ENCODE measurements at regions not wholly inside any gene's neighbourhood (a gene's known extent, or its start where the extent isn't known, plus 50 kb on each side); places are given as distances from the start of the nearest gene placed in this dataset.
"Not testable (repeated sequence)": the region's sequence is repeated elsewhere in the genome, so short reads cannot be mapped to it uniquely, and the experiment has no call there.

GRCh38 chr20:26216025-26216424, 519.4 kb upstream of the ZNF337 start:
- no peak for DNase-seq

- no peak for DNase-seq
Measured at GRCh38 chr20:26214991-26215390, 518.3 kb upstream of the ZNF337 start.

- DNase-seq, result peak; percentile 95
Measured at GRCh38 chr20:26209171-26209941, 512.7 kb upstream of the ZNF337 start.

- DNase-seq, result peak; percentile 68
Measured at GRCh38 chr20:26208296-26209091, 511.8 kb upstream of the ZNF337 start.

- DNase-seq, result peak; percentile 32
Measured at GRCh38 chr20:26207967-26208295, 511.3 kb upstream of the ZNF337 start.

GRCh38 chr20:26207237-26207966, 510.7 kb upstream of the ZNF337 start:
- DNase-seq, result peak; percentile 9

GRCh38 chr20:26205350-26205749, 508.7 kb upstream of the ZNF337 start:
- DNase-seq, result no peak

GRCh38 chr20:26201026-26201425, 504.4 kb upstream of the ZNF337 start:
- not testable (repeated sequence) for DNase-seq

- DNase-seq, result not testable (repeated sequence)
Measured at GRCh38 chr20:26187329-26187728, 490.7 kb upstream of the ZNF337 start.

GRCh38 chr20:26183720-26184119, 487.1 kb upstream of the ZNF337 start:
- DNase-seq, result not testable (repeated sequence)

GRCh38 chr20:26181364-26181763, 484.7 kb upstream of the ZNF337 start:
- DNase-seq, result not testable (repeated sequence)

GRCh38 chr20:26171875-26172274, 475.2 kb upstream of the ZNF337 start:
- not testable (repeated sequence) for DNase-seq

- DNase-seq, result no peak
Measured at GRCh38 chr20:26169506-26169905, 472.9 kb upstream of the ZNF337 start.

GRCh38 chr20:26167499-26167898, 470.8 kb upstream of the ZNF337 start:
- DNase-seq, result no peak

- no peak for DNase-seq
Measured at GRCh38 chr20:26163890-26164289, 467.2 kb upstream of the ZNF337 start.

- not testable (repeated sequence) for DNase-seq
Measured at GRCh38 chr20:26163151-26163550, 466.5 kb upstream of the ZNF337 start.

GRCh38 chr20:26161741-26162140, 465.1 kb upstream of the ZNF337 start:
- DNase-seq, result not testable (repeated sequence)

GRCh38 chr20:26160916-26161315, 464.3 kb upstream of the ZNF337 start:
- not testable (repeated sequence) for DNase-seq

- no peak for DNase-seq
Measured at GRCh38 chr20:26154224-26154623, 457.6 kb upstream of the ZNF337 start.

GRCh38 chr20:26135325-26136110, 438.9 kb upstream of the ZNF337 start:
- no peak for DNase-seq

- no peak for DNase-seq
Measured at GRCh38 chr20:26134606-26135005, 438.0 kb upstream of the ZNF337 start.

GRCh38 chr20:26133794-26134193, 437.1 kb upstream of the ZNF337 start:
- DNase-seq, result not testable (repeated sequence)

All from right kidney (tissue), 1 donor.